ENCODE measurements at regions not wholly inside any gene's neighbourhood (a gene's known extent, or its start where the extent isn't known, plus 50 kb on each side); places are given as distances from the start of the nearest gene placed in this dataset.

DNA sequence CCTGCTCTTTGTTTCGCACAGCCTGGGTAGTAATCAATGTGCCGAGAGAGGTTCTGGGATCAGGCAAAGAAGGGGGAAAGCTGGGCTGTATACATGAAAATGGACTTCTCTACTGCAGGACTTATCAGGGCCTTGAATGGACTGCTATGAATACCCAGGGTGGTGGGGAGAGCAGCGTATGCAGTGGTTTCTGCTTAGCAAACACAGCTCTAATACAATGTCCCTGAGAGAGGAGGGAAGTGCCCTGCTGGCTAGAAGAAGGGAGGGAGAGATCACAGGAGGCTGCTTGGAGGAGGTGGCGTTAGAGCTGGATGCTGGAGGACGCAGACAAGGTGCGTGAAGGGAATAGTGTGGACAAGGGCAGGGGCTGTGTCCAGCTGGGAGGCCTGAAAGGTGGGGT, 116.1 kb downstream of the PTPRS start:
- intact Hi-C loops (cut with DNase I), result no loop called here
- H3K4me1 ChIP-seq, result no peaks in the 10 kb centered on the region
- H3K27me3 ChIP-seq, result peaks cover 0 to 12% (median 0%) of the 10 kb centered on the region in 7 donors
- no peak for TF ChIP-seq CTCF (IDR thresholded peaks at IDR 0.05)
- 91 to 93% methylated on average over 6 of the region's 6 CpGs for WGBS, 2 donors
- no peak for ATAC-seq
- peaks cover 0 to 43% (median 7%) of the 10 kb centered on the region in 9 donors for H3K36me3 ChIP-seq
- no peak overlapping the region for H3K4me3 ChIP-seq
- no peaks in the 10 kb centered on the region for H3K9me3 ChIP-seq
- no peak overlapping the region for H3K27ac ChIP-seq
- no peak for DNase-seq

DNA sequence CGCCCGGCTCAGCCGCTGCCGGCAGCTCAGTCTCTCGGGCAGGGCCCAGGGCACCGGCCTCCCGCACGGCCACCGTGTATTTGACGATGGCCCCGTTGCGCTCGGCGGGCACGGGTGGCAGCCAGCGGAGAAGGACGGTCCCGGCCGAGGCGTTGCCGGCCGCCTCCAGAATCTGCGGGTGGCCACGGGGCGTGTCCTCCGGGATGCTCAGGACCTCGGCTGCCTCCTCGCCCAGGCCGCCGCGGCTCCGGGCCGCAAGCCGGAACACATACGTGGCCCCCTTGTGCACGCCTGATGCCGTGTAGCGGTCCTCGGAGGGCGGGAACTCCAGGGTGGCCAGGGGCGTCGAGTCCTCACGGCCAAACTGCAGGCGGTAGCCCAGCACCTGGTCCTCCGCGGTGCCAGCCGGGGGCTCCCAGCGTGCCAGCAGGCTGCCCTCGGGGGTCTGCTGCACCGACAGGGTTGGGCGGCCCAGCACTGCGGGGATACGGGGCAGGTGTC, 117.7 kb downstream of the PTPRS start:
- H3K36me3 ChIP-seq, result peaks cover 0 to 56% (median 21%) of the 10 kb centered on the region in 9 donors

GRCh38 chr19:5222178-5222577, 118.4 kb downstream of the PTPRS start:
- Histone ChIP-seq H3K4me3 (no peak overlapping the region), H3K27ac (no peak overlapping the region), H3K4me1 (no peaks in the 10 kb centered on the region), H3K36me3 (peaks cover 0 to 60% (median 25%) of the 10 kb centered on the region in 9 donors), H3K9me3 (no peaks in the 10 kb centered on the region), H3K27me3 (no peaks in the 10 kb centered on the region)
- intact Hi-C loops (cut with DNase I), result no loop called here
- ATAC-seq, result peak in 1 of 8 donors; percentile 43
- WGBS, 2 donors, result 94 to 96% methylated on average over 21 to 22 of the region's 22 CpGs
- no peak for TF ChIP-seq CTCF (IDR thresholded peaks at IDR 0.05)
- no peak for DNase-seq

More for the DNA sequence above, 117.7 kb downstream of the PTPRS start:
- Histone ChIP-seq H3K4me3 (no peak overlapping the region), H3K27ac (no peak overlapping the region), H3K9me3 (no peaks in the 10 kb centered on the region), H3K4me1 (no peaks in the 10 kb centered on the region), H3K27me3 (no peaks in the 10 kb centered on the region)
- no peak for TF ChIP-seq CTCF (IDR thresholded peaks at IDR 0.05)
- intact Hi-C loops (cut with DNase I), result no loop called here
- 96 to 97% methylated on average over 51 to 53 of the region's 53 CpGs for WGBS, 2 donors
- ATAC-seq, result no peak
- no peak for DNase-seq

DNA sequence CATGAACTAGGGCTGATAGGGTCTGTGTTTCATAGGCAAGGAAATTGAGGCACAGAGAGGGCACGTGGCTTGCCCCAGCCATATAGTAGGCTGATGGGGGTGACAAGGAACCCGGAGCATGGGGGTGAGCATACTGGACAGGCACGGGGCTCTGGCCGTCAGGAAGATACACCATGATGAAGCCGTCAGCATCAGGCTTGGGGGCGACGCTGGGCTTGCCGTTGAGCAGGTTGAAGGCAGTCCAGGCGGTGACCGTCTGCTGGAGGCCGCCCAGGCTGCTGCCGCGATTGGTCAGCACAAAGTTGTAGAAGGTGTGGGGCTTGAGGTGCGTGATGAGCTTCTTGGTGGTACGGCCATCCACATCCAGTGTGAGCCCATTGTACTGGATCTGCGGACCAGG, 119.7 kb downstream of the PTPRS start:
- TF ChIP-seq CTCF (IDR thresholded peaks at IDR 0.05), result no peak
- Histone ChIP-seq H3K27me3 (no peaks in the 10 kb centered on the region), H3K27ac (no peak overlapping the region), H3K4me1 (no peaks in the 10 kb centered on the region), H3K9me3 (no peaks in the 10 kb centered on the region), H3K36me3 (peaks cover 0 to 73% (median 25%) of the 10 kb centered on the region in 9 donors), H3K4me3 (no peak overlapping the region)
- ATAC-seq (no peak), DNase-seq (no peak)
- intact Hi-C loops (cut with DNase I), result no loop called here
- WGBS, 2 donors, result 97% methylated on average over 16 of the region's 16 CpGs

Data from heart right ventricle (tissue), 16 donors.